NCI-H774 (cell line): ENCODE measurements at regions not wholly inside any gene's neighbourhood (a gene's known extent, or its start where the extent isn't known, plus 50 kb on each side); places are given as distances from the start of the nearest gene placed in this dataset.

Experiments
- DNase-seq: peaks from one replicate; lab custom pipeline; 2025; lab: John Stamatoyannopoulos, UW

GRCh38 chr6:78390066-78390465 is 477.3 kb upstream of the IRAK1BP1 start:
- DNase-seq = no peak

GRCh38 chr6:78397499-78397898 is 469.9 kb upstream of the IRAK1BP1 start:
- DNase-seq = no peak

DNA sequence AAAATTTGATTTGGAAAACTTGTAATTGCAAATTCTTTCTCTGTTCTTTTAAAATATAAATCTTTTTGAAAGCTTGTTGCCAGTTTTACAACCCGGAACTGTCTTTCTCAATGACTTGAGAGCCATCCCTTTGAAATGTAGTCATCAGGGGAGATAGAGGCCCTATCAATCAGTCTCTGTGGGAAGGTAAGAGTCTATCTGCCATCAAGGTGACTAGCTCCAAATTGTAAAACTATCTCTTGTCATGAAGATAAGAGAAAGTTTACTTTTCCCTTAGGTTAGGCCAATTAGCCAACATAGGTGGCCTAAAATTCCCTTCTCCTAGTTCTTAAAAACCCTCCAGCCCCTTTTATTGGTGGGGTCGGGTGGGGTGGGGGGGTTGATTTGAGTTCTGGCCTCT is 469.1 kb upstream of the IRAK1BP1 start:
- DNase-seq = no peak

DNA sequence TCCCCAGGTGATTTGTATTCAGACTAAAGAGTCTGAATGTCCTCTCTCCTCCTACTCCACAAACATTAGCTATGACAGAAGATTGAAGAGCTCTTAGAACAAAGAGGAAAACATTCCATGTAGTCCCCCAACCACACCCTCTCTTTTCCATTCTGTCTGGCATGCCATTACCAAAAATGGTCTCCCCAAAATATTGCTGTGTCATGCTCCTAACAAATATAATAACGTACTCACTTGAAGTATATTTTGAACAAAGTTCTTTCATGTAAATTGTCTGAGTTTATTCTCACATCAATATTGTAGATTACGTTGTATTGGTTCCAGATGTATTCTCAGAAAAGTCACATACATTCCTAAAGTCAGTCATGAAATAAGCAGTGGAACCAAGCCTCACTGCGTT is 467.3 kb upstream of the IRAK1BP1 start:
- no peak for DNase-seq

DNA sequence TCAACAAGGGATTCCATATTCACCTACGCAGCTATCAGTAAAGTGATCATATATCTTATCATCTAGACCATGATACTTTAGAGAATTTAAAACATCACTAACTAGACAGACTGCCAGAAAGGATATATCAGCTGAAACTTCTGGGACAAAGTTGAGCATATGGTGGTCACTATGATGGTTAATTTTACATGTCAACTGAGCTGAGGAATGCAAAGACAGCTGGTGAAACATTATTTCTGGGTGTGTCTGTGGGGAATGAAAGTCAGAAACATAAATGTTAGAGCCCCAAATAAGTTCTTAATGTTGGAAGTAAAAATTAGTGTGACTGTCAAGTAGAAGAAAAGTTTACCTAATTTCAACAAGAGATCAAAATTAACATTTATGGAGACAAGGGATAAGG is 440.0 kb upstream of the IRAK1BP1 start:
- no peak for DNase-seq

DNA sequence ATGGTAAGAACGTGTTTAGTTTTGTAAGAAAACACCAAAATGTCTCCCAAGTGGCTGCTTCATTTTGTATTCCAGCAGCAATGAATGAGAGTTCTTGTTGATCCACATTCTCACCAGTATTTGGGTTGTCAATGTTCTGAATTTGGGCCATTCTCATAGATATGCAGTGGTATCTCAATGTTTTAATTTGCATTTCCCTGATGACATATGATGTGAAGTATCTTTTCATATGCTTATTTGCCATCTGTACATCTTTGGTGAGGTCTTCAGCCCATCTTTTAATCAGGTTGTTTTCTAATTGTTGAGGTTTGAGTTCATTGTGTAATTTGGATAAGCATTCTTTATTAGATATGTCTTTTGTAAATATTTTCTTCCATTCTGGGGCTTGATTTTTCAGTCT is 436.8 kb upstream of the IRAK1BP1 start:
- no peak for DNase-seq

DNA sequence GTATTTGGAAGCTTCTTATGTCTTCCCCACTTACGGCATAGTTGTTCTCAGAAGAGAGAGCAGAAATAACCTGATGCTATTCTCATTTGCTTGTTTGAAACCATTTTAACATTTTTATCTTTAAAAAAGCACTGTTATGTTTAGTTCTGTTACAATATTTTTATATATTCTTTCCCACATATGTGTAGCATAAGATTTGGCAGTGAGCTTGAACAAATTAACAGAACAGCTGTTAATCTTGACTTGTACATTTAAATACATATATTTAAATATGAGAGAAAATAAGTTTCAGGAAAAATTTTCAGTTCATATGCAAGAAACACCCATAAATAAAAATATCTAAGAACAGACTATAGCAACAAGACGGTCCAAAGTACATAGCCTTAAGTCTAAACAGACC is 431.7 kb upstream of the IRAK1BP1 start:
- no peak for DNase-seq

- DNase-seq = no peak
Measured at GRCh38 chr6:78436335-78436734, 431.0 kb upstream of the IRAK1BP1 start.

DNA sequence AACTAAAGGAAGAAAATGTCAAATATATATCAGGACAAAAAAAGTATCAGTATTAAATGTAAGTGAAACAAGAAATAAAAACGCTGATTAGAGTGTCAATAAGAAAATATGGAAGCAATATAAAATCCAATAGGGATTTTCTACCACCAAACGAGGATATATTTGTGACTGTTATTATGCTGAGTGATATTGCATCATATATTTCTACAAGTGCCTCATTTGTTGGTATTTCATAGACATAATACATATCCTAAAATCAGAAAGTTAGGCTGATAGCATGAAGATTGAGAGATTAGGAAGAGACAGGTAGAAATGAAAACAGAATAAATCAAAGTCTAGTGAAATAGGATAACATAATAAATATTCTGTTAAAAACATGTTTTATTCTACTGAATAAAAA is 429.2 kb upstream of the IRAK1BP1 start:
- no peak for DNase-seq

DNA sequence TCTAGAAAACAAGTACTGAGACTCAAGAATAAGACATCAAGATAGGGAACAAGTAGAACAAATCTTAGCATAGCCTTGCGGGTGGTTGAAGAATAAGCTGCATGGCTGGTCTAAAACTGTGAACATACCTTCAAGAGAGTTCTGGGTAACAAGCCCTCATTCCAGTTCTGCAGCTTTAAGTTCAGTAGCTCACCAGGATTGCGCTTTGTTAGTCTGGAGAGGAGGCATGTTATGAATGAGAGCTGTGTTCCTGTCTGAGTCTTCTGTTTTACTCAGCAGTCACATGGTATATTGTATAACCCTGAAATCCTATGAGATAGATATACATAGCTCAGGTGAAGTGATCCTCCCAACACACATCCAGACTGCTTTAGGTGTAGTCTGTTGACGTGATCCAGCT is 406.6 kb upstream of the IRAK1BP1 start:
- no peak for DNase-seq

- no peak for DNase-seq
Measured at GRCh38 chr6:78462728-78463127, 404.6 kb upstream of the IRAK1BP1 start.

DNA sequence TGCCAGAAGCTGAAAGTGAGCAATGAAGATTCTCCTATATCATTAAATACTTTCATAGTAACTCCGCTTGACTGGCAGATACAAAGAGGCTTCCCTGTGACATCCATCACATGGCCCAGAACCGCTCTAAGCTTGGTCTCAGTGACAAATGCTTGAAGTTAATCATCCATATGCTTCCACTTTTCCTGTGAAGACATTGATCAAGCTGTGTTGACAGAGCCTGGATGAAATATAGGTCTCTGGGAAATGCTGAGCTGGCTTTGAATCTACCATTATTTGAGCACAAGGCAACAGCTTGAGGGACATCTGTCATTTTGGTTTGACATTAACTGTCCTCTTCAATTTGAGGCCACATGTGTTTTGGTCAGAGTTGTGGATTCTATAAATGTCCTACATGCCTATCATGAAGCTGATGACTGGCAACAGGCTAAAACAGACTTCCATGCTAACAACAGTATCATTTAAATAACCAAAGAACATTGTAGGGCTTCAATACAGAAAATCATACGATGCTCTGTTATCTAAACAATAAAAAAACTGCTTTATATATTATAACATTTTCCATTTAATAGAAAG is 402.2 kb upstream of the IRAK1BP1 start:
- DNase-seq = no peak

- DNase-seq = no peak
Measured at GRCh38 chr6:78476561-78476960, 390.8 kb upstream of the IRAK1BP1 start.

DNA sequence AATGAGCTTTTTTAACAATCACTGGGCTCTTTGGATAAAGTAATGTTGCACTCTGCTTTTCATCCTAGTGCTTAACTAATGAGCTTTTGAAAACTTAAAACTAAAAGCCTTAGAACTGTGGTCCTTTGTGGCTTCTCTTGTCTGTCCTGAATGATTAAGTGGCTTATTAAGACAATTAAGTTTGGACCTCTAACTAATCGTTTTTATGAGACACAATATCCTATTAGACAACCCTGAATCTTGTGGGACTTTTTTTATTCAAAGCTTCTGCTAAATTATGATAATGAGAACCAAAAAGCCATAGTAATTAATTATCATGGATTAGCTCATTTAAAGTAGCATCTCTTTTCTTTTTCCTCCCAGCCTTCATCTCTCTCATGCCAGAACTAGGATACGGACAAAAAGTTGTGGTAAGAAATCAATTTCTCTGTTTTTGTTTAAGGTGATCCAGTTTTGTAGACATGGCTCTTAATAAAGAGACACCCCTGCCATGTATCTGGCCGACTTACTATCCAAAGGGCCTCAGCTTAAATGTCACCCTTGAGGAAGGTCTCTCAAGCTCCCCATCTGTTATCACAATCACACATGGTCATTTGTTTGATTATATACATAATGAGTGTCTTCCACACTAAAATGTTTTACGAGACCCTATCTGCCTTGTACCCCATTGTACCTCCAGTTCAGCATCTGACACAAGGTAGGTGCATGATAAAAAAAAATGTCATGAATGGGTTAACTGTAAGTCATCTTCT is 384.4 kb upstream of the IRAK1BP1 start:
- no peak for DNase-seq

GRCh38 chr6:78483553-78484197 is 383.7 kb upstream of the IRAK1BP1 start:
- DNase-seq = no peak

- DNase-seq = no peak
Measured at GRCh38 chr6:78484198-78485064, 382.9 kb upstream of the IRAK1BP1 start.

DNA sequence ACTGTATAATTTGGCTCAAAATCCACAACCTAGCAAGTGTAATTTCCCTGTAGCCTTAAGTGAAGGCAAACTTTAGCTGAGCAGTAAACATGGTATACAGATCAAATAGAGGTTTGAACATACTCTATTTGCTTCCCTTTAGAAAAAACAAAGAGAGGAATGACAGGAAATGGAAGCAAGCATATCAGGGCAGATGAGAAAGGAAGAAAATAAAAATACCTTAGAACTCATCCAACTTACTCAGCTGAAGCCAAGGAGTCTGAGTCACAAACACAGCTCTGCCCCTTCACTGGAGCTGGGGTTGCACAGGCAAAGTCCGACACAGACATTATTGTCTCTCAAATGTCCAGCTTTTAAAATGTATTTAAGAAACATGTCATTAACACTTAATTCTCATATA is 379.9 kb upstream of the IRAK1BP1 start:
- DNase-seq = no peak

DNA sequence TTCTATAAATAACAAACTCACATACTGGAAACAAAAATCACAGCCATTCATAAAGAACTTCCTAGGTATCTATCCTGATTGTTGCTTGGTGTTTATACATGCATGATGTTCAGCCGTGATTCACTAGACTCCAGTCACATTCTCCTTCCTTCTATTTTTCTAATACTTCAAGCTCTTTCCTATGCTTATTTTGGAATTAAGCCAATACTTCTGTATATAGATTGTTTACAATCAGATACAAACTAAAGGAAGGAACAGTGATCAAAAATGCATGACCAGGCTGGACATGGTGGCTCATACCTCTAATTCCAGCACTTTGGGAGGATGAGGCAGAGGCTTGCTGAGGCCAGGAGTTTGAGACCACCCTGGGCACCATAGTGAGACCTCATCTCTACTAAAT is 377.5 kb upstream of the IRAK1BP1 start:
- DNase-seq = no peak

- DNase-seq = no peak
Measured at GRCh38 chr6:78492351-78493017, 374.9 kb upstream of the IRAK1BP1 start.

DNA sequence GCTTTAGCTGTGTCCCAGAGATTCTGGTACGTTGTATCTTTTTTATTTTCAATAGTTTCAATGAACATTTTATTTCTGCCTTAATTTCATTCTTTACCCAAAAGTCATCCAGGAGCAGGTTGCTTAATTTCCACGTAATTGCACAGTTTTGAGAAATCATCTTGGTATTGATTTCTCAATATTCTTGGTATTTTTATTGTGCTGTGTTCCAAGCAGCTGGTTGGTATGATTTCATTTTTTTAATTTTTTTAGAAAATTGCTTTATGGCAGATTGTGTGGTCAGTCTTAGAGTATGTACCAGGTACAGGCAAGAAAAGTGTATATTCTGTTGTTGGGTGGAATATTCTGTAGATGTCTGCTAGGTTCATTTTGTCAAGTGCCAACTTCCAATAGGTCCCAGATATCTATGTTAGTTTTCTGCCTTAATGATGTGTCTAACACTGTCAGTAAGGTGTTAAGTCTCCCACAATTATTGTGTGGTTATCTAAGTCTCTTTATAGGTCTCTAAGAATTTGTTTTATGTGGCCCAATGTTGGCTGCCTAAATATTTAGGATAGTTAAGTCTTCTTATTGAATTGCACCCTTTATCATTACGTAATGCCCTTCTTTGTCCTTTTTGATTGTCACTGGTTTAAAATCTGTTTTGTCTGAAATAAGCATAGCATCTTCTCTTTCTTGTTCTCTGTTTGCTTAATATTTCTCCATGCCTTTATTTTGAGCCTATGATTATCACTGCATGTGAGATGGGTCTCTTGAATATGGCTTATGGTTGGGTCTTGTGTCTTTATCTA is 366.9 kb upstream of the IRAK1BP1 start:
- DNase-seq = no peak

GRCh38 chr6:78502386-78502887 is 364.9 kb upstream of the IRAK1BP1 start:
- DNase-seq = no peak
